ENCODE measurements at regions not wholly inside any gene's neighbourhood (a gene's known extent, or its start where the extent isn't known, plus 50 kb on each side); places are given as distances from the start of the nearest gene placed in this dataset.

DNA sequence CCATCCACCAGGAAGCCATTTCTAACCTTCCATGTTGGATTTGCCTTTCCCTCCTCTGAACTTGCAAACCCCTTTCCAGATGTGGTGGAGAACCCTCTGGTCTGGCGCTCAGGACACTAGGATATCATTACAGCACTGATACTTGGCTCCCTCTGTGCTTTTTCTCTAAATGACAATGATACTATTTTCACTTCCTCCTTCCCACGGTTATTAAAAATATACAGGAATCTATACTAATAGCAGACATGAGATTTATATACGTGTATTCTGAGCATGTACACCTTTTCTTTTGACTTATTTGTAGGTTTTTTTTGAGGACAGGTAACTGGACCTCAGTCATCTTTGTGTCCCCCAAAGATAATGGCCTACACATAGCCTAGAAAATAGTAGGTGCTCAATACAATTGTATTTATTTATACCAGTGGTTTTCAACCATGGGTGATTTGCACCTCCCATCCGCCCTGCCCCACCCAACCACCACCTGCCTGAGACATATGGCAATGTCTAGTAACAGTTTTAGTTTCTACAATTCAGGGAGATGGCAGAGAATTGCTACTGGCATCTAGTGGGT, 60.4 kb upstream of the PLAC8 start:
- TF ChIP-seq, protein P1, sequence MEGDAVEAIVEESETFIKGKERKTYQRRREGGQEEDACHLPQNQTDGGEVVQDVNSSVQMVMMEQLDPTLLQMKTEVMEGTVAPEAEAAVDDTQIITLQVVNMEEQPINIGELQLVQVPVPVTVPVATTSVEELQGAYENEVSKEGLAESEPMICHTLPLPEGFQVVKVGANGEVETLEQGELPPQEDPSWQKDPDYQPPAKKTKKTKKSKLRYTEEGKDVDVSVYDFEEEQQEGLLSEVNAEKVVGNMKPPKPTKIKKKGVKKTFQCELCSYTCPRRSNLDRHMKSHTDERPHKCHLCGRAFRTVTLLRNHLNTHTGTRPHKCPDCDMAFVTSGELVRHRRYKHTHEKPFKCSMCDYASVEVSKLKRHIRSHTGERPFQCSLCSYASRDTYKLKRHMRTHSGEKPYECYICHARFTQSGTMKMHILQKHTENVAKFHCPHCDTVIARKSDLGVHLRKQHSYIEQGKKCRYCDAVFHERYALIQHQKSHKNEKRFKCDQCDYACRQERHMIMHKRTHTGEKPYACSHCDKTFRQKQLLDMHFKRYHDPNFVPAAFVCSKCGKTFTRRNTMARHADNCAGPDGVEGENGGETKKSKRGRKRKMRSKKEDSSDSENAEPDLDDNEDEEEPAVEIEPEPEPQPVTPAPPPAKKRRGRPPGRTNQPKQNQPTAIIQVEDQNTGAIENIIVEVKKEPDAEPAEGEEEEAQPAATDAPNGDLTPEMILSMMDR (conservative IDR thresholded peaks at IDR 0.05; ENCODE audit: low read depth): no peak
- POLR2A ChIA-PET (ENCODE audit: low non-redundant PET): no interaction called here
- DNase-seq (ENCODE audit: low spot score): no peak
- no peak overlapping the region for H3K27ac ChIP-seq
- CTCF ChIA-PET: no interaction called here

- no peak for DNase-seq (ENCODE audit: low spot score)
- TF ChIP-seq, protein P1 (conservative IDR thresholded peaks at IDR 0.05; ENCODE audit: low read depth): no peak
- POLR2A ChIA-PET (ENCODE audit: low non-redundant PET): no interaction called here
- no peak overlapping the region for H3K27ac ChIP-seq
- CTCF ChIA-PET: interaction anchor here (0.6 to 0.7 kb wide), 2 partner anchors 173 to 288 kb away, joined by 3 to 4 read pairs; no protein-coding TSS in a partner anchor
Measured at GRCh38 chr4:83172371-83172770, 57.8 kb upstream of the PLAC8 start.

GRCh38 chr4:83171436-83172039, 57.0 kb upstream of the PLAC8 start:
- H3K27ac ChIP-seq: no peak overlapping the region
- ChIA-PET POLR2A (ENCODE audit: low non-redundant PET) (no interaction called here), CTCF (interaction anchor here (0.6 to 0.7 kb wide), 2 partner anchors 174 to 287 kb away, joined by 3 to 4 read pairs; no protein-coding TSS in a partner anchor)

DNA sequence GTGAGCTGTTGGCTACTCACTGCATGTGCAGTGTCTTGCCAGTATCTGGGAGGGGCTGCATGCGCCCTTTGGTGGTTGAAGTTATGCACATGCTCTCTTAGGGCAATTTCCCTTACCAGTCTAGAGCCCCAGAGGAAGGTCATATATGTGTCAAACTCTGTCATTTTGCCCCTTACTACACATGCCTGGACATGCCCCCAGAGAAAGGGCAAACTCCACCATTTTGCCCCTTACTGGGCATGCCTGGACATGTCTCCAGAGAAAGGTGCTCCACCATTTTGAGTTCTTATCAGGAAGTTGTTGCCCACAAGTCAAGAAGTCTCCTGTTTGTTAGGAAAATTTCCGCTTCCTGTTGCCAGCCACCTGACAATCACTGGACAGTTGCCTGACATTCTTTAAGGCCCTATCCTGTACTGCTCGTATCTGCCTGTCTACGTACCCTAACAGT, 56.4 kb upstream of the PLAC8 start:
- H3K27ac ChIP-seq: no peak overlapping the region
- ChIA-PET CTCF (no interaction called here), POLR2A (ENCODE audit: low non-redundant PET) (no interaction called here)
- TF ChIP-seq, protein P1 (conservative IDR thresholded peaks at IDR 0.05; ENCODE audit: low read depth): no peak
- no peak for DNase-seq (ENCODE audit: low spot score)

More at GRCh38 chr4:83171436-83172039, 57.0 kb upstream of the PLAC8 start:
- no peak for DNase-seq (ENCODE audit: low spot score)
- TF ChIP-seq, protein P1 (conservative IDR thresholded peaks at IDR 0.05; ENCODE audit: low read depth): no peak
